HepG2 (cell line): ENCODE measurements at regions not wholly inside any gene's neighbourhood (a gene's known extent, or its start where the extent isn't known, plus 50 kb on each side); places are given as distances from the start of the nearest gene placed in this dataset.

Experiments
- ATAC-seq: fragments of 200-7000 bp; cut with Tn5 transposase; 3 replicates; pipeline ENCODE4 v1.9.1; 2020; ENCODE audit warnings: mild to moderate bottlenecking, moderate library complexity
- BruUV-seq: library from RNA; stranded (reverse); fragments of 400-500 nt; replicated peaks from 2 replicates; lab custom pipeline; 2021; lab: Mats Ljungman, UMichigan
- CTCF ChIA-PET: fragments of 300-600 bp; formaldehyde crosslinking; extraction: SDS; loops from one replicate; lab custom pipeline; 2021; ENCODE audit warnings: low total read pairs, inconsistent platforms, low intra/inter-chr PET ratio; lab: Yijun Ruan, JAX
- POLR2A ChIA-PET: fragments of 350-600 bp; sonication (Branson Sonifier 250); formaldehyde crosslinking; loops from one replicate; lab custom pipeline; 2020; ENCODE audit warnings: antibody characterized with exemption, inconsistent platforms; lab: Yijun Ruan, JAX
- DNase-seq: peaks from one replicate; pipeline ENCODE4 v3.0.0-alpha.2; 2015; ENCODE audit warnings: low spot score
- FAIRE-seq: peaks from 3 replicates; lab custom pipeline; 2011; peaks lifted over from hg19 to GRCh38; lab: Jason Lieb, UNC
- H2AFZ ChIP-seq: one replicate; pipeline ENCODE4 v1.6.1; 2011; ENCODE audit warnings: low read length, inconsistent platforms
- H3K27ac ChIP-seq: fragments of 300-600 bp; 3 replicates; pipeline ENCODE4 v1.8.0; 2011; ENCODE audit warnings: mixed run types, mild to moderate bottlenecking, mixed read lengths, low read length, inconsistent platforms; ENCODE audit not compliant: insufficient read depth; ENCODE audit errors: extremely low read length
- H3K27me3 ChIP-seq, 2 experiments: fragments of 200-600 bp in 1 of 2; 2 replicates in 1 of 2; 3 replicates in 1 of 2; pipeline versions ENCODE4 v1.6.0 to v1.8.0; 2011; ENCODE audit warnings: low read length in 2 of 2, mild to moderate bottlenecking in 2 of 2, moderate library complexity in 2 of 2, inconsistent platforms in 1 of 2; ENCODE audit not compliant: insufficient read depth in 2 of 2, control insufficient read depth in 1 of 2
- H3K36me3 ChIP-seq, 2 experiments: fragments of 200-600 bp in 1 of 2; replicated peaks in 1 of 2; 2 replicates in 1 of 2; 3 replicates in 1 of 2; pipeline versions ENCODE4 v1.5.1 to v1.8.0; 2011; ENCODE audit warnings: low read length in 2 of 2, inconsistent platforms in 1 of 2; ENCODE audit not compliant: insufficient read depth in 2 of 2, control insufficient read depth in 1 of 2
- H3K4me1 ChIP-seq: 2 replicates; pipeline ENCODE4 v1.5.1; 2012; ENCODE audit warnings: low read length, inconsistent platforms; ENCODE audit not compliant: insufficient read depth
- H3K4me2 ChIP-seq: 2 replicates; pipeline ENCODE4 v1.6.0; 2011; ENCODE audit warnings: low read depth, low read length, inconsistent platforms
- H3K4me3 ChIP-seq, 3 experiments: fragments of 200-600 bp in 1 of 3; sonication (generic), shearing (Covaris generic) in 1 of 3; replicated peaks in 1 of 3; 2 replicates each; pipeline ENCODE4 v1.5.1; 2011 to 2016; ENCODE audit warnings: low read length in 3 of 3, inconsistent platforms in 2 of 3, low read depth in 2 of 3, mild to moderate bottlenecking in 2 of 3, control low read depth in 1 of 3, mixed read lengths in 1 of 3; ENCODE audit not compliant: insufficient read depth in 1 of 3
- H3K79me2 ChIP-seq: one replicate; pipeline ENCODE4 v1.6.1; 2011; ENCODE audit warnings: low read length, inconsistent platforms; ENCODE audit not compliant: insufficient read depth
- H3K9ac ChIP-seq: 2 replicates; pipeline ENCODE4 v1.6.0; 2011; ENCODE audit warnings: mild to moderate bottlenecking, low read depth, low read length, inconsistent platforms; ENCODE audit not compliant: insufficient read depth
- H3K9me3 ChIP-seq: 2 replicates; pipeline ENCODE4 v1.5.1; 2012; ENCODE audit warnings: mild to moderate bottlenecking, low read length
- H4K20me1 ChIP-seq: 2 replicates; pipeline ENCODE4 v1.6.0; 2011; ENCODE audit warnings: inconsistent platforms, mild to moderate bottlenecking, low read length, moderate library complexity; ENCODE audit not compliant: insufficient read depth
- AGO2 ChIP-seq: fragments of 200-400 bp; formaldehyde crosslinking; optimal IDR thresholded peaks from 2 replicates; pipeline ENCODE3; 2017; ENCODE audit warnings: mild to moderate bottlenecking, low read depth, low read length, moderate library complexity
- NBN ChIP-seq: fragments of 450-650 bp; conservative IDR thresholded peaks from 2 replicates; pipeline ENCODE4 v1.6.1; 2017
- TCF7 ChIP-seq: sonication (generic); IDR thresholded peaks from 2 replicates; pipeline ENCODE4 v1.6.1; 2016; ENCODE audit warnings: antibody characterized with exemption, low read depth
- ZNF383 ChIP-seq: sonication (generic); formaldehyde crosslinking; IDR thresholded peaks from 2 replicates; pipeline ENCODE4 v1.4.0; 2020; ENCODE audit warnings: missing genetic modification reagents, mild to moderate bottlenecking, borderline replicate concordance
- ZNF776 ChIP-seq: sonication (generic); formaldehyde crosslinking; IDR thresholded peaks from 2 replicates; pipeline ENCODE4 v1.4.0; 2020; ENCODE audit warnings: mild to moderate bottlenecking, missing genetic modification reagents
- WGBS: methylation state at CpG from one replicate; pipeline ENCODE4 v1.1.6; 2017; ENCODE audit warnings: low lambda C conversion rate; 5-methylcytosine and 5-hydroxymethylcytosine counted together
- in situ Hi-C: cut with HindIII; loops from 2 replicates; pipeline ENCODE4 v1.10.0; 2017; ENCODE audit warnings: low pct_unique_long_range_greater_than_20kb; ENCODE audit not compliant: extremely low pct_ligation_motif_present
- intact Hi-C: fragments of 100-400 bp; cut with micrococcal nuclease; formaldehyde crosslinking; loops from one replicate; pipeline ENCODE4 v1.10.0; 2022; ENCODE audit not compliant: unreplicated experiment
- TF ChIP-seq, protein P1 (sequence below): sonication (generic); formaldehyde crosslinking; conservative IDR thresholded peaks from 2 replicates; pipeline ENCODE4 v1.8.0; 2022; ENCODE audit warnings: mild to moderate bottlenecking, moderate library complexity, missing genetic modification reagents
- TF ChIP-seq, protein P2 (sequence below), 2 experiments: sonication (generic) in 1 of 2; formaldehyde crosslinking in 1 of 2; IDR thresholded peaks; 2 replicates each; pipeline versions ENCODE4 v1.5.1 to v1.6.1; 2011 to 2020; ENCODE audit warnings: borderline replicate concordance in 1 of 2, low read depth in 1 of 2, low read length in 1 of 2, mild to moderate bottlenecking in 1 of 2, missing genetic modification reagents in 1 of 2, moderate library complexity in 1 of 2

DNA sequence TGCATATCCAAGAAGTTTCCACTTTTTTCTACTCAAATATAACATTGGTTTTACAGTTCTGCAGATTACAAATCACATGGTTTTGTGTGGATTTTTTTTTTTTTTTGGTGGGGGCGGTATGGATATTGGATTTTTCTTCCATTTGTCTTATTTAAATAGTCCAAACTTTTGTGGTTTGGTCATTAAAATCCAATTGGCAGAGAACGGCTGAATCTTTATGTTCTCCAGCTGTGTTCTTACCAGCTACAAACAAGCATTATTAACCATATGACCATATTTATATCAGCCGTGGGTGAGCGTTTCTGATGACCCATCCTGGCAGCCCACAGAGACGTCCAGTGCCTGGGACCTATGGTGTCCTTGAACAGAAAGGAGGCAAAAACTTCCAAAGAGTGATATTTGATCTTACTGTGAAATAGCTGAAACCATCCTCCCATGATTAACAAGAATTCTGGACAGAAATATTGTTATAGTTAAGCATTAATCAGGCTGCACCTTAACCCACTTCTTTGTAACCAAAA, 200.4 kb downstream of the LYPLAL1 start:
- no peaks in the 10 kb centered on the region for H3K79me2 ChIP-seq
- no peaks in the 10 kb centered on the region for H3K36me3 ChIP-seq
- intact Hi-C loops = no loop called here
- H3K4me1 ChIP-seq = no peaks in the 10 kb centered on the region
- 86% methylated on average over 5 of the region's 5 CpGs for WGBS
- H3K27ac ChIP-seq = no peak overlapping the region
- H3K27me3 ChIP-seq = no peaks in the 10 kb centered on the region
- CTCF ChIA-PET = no interaction called here
- no peak for DNase-seq
- no peak overlapping the region for H3K4me2 ChIP-seq
- no peaks in the 10 kb centered on the region for H4K20me1 ChIP-seq
- POLR2A ChIA-PET = no interaction called here
- no TSS peak for BruUV-seq
- no peak overlapping the region for H2AFZ ChIP-seq
- in situ Hi-C loops = no loop called here
- H3K9me3 ChIP-seq = no peaks in the 10 kb centered on the region
- TF ChIP-seq, protein P1, sequence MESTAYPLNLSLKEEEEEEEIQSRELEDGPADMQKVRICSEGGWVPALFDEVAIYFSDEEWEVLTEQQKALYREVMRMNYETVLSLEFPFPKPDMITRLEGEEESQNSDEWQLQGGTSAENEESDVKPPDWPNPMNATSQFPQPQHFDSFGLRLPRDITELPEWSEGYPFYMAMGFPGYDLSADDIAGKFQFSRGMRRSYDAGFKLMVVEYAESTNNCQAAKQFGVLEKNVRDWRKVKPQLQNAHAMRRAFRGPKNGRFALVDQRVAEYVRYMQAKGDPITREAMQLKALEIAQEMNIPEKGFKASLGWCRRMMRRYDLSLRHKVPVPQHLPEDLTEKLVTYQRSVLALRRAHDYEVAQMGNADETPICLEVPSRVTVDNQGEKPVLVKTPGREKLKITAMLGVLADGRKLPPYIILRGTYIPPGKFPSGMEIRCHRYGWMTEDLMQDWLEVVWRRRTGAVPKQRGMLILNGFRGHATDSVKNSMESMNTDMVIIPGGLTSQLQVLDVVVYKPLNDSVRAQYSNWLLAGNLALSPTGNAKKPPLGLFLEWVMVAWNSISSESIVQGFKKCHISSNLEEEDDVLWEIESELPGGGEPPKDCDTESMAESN (CRISPR knock-in tag) = no peak
- TF ChIP-seq, protein P2, sequence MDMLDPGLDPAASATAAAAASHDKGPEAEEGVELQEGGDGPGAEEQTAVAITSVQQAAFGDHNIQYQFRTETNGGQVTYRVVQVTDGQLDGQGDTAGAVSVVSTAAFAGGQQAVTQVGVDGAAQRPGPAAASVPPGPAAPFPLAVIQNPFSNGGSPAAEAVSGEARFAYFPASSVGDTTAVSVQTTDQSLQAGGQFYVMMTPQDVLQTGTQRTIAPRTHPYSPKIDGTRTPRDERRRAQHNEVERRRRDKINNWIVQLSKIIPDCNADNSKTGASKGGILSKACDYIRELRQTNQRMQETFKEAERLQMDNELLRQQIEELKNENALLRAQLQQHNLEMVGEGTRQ (IDR thresholded peaks at IDR 0.05; ENCODE audit: low read depth, low read length) = no peak
- TF ChIP-seq, protein P2 (CRISPR knock-in tag; IDR thresholded peaks at IDR 0.05; ENCODE audit: borderline replicate concordance) = no peak
- no peak for TF ChIP-seq ZNF383 (CRISPR knock-in tag)
- no peak for TF ChIP-seq AGO2
- no peak for TF ChIP-seq TCF7
- TF ChIP-seq ZNF776 (CRISPR knock-in tag) = no peak
- TF ChIP-seq NBN = no peak
- ATAC-seq = no peak
- no peak overlapping the region for H3K4me3 ChIP-seq
- FAIRE-seq = no peak
- no peak overlapping the region for H3K9ac ChIP-seq
